ENCODE measurements at regions not wholly inside any gene's neighbourhood (a gene's known extent, or its start where the extent isn't known, plus 50 kb on each side); places are given as distances from the start of the nearest gene placed in this dataset.

DNA sequence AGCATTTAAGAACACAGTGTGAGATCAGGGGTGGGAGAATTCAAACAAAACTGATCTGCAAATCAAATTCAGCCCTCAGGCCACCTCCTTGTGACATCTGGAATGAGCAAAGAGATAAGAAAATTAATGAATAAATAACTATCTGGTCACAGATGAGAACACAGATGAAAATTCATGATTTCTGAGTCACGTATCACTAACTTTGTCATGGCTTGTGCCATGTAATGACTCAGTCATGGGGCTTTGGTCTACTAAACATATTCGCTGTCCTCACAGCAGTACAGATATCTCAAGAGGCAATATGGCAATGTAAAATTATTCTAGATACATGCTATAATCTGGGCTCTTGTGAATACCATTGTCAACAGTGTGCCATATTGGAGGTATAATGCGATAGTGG, 274.4 kb downstream of the MAN2A1 start:
- TF ChIP-seq, protein P1, sequence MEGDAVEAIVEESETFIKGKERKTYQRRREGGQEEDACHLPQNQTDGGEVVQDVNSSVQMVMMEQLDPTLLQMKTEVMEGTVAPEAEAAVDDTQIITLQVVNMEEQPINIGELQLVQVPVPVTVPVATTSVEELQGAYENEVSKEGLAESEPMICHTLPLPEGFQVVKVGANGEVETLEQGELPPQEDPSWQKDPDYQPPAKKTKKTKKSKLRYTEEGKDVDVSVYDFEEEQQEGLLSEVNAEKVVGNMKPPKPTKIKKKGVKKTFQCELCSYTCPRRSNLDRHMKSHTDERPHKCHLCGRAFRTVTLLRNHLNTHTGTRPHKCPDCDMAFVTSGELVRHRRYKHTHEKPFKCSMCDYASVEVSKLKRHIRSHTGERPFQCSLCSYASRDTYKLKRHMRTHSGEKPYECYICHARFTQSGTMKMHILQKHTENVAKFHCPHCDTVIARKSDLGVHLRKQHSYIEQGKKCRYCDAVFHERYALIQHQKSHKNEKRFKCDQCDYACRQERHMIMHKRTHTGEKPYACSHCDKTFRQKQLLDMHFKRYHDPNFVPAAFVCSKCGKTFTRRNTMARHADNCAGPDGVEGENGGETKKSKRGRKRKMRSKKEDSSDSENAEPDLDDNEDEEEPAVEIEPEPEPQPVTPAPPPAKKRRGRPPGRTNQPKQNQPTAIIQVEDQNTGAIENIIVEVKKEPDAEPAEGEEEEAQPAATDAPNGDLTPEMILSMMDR (IDR thresholded peaks at IDR 0.05; ENCODE audit: borderline replicate concordance, extremely low read depth, low read length, poor library complexity, severe bottlenecking) = no peak
- TF ChIP-seq EZH2 (IDR thresholded peaks at IDR 0.05; ENCODE audit: borderline replicate concordance, low read depth, low read length, severe bottlenecking) = no peak

Data from DND-41 (cell line).